Left ventricle myocardium inferior (tissue), 1 donor: ENCODE measurements at regions not wholly inside any gene's neighbourhood (a gene's known extent, or its start where the extent isn't known, plus 50 kb on each side); places are given as distances from the start of the nearest gene placed in this dataset.
A peak's percentile ranks its signal among the peaks of the same experiment; 100 is the strongest.

Experiments used
- DNase-seq: peaks from one replicate; pipeline ENCODE4 v3.0.0-alpha.2; 2020
- H3K27ac ChIP-seq: fragments of 200-600 bp; replicated peaks from 2 replicates; pipeline ENCODE4 v1.8.0; 2021
- H3K27me3 ChIP-seq: fragments of 200-600 bp; 2 replicates; pipeline ENCODE4 v1.8.0; 2021; ENCODE audit warnings: low read depth
- H3K36me3 ChIP-seq: fragments of 200-600 bp; 2 replicates; pipeline ENCODE4 v1.8.0; 2021
- H3K4me1 ChIP-seq: fragments of 200-600 bp; 2 replicates; pipeline ENCODE4 v1.8.0; 2021
- H3K4me3 ChIP-seq: fragments of 200-600 bp; 2 replicates; pipeline ENCODE4 v1.8.0; 2021; ENCODE audit warnings: mild to moderate bottlenecking, moderate library complexity
- H3K9me3 ChIP-seq: fragments of 200-600 bp; replicated peaks from 2 replicates; pipeline ENCODE4 v1.8.0; 2021
- intact Hi-C: fragments of 100-400 bp; cut with micrococcal nuclease; formaldehyde crosslinking; loops from one replicate; pipeline ENCODE4 v1.11.0; 2022
- TF ChIP-seq, protein P1 (sequence below): fragments of 200-600 bp; IDR thresholded peaks from 2 replicates; pipeline ENCODE4 v1.8.0; 2021; ENCODE audit warnings: antibody characterized with exemption, mild to moderate bottlenecking, borderline replicate concordance
- donor health status: DM: no; HTN: yes; CAD: no; lungs with severe emphysema.

DNA sequence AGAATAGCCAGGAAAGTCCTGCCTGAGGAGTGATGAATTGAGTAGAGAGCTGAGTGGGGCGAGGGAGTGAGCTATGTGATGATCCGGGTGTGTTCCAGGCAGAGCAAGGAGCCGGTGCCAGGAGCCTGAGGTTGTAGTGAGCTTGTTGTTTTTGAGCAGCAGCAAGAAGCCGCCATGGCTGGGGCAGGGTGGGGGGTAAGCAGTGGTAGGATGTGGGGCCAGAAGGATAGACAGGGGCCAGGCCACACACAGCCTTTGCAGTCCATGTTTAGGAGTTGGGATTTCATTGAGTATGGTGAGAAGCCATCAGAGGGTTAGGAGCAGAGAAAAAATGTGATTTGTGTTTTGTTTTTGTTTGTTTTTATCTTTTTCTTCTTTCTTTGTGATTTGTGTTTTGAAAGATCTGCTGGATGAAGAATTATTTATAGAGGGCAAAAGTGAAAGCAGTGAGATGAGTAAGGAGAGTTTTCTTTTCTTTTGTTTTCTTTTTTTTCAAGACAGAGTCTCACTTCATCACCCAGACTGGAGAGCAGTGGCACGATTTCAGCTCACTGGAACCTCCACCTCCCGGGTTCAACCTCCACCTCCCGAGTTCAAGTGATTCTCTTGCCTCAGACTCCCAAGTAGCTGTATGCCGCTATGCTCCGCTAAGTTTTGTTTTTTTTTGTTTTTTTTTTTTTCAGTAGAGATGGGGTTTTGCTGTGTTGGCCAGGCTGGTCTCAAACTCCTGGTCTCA, 92.3 kb upstream of the BCAT1 start:
- intact Hi-C loops: no loop called here
- Histone ChIP-seq H3K27ac (peak overlapping the region; percentile 50), H3K27me3 (no peaks in the 10 kb centered on the region), H3K9me3 (peaks cover 10% of the 10 kb centered on the region), H3K4me3 (no peak overlapping the region), H3K36me3 (no peaks in the 10 kb centered on the region), H3K4me1 (no peaks in the 10 kb centered on the region)
- DNase-seq: no peak
- TF ChIP-seq, protein P1, sequence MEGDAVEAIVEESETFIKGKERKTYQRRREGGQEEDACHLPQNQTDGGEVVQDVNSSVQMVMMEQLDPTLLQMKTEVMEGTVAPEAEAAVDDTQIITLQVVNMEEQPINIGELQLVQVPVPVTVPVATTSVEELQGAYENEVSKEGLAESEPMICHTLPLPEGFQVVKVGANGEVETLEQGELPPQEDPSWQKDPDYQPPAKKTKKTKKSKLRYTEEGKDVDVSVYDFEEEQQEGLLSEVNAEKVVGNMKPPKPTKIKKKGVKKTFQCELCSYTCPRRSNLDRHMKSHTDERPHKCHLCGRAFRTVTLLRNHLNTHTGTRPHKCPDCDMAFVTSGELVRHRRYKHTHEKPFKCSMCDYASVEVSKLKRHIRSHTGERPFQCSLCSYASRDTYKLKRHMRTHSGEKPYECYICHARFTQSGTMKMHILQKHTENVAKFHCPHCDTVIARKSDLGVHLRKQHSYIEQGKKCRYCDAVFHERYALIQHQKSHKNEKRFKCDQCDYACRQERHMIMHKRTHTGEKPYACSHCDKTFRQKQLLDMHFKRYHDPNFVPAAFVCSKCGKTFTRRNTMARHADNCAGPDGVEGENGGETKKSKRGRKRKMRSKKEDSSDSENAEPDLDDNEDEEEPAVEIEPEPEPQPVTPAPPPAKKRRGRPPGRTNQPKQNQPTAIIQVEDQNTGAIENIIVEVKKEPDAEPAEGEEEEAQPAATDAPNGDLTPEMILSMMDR: no peak

DNA sequence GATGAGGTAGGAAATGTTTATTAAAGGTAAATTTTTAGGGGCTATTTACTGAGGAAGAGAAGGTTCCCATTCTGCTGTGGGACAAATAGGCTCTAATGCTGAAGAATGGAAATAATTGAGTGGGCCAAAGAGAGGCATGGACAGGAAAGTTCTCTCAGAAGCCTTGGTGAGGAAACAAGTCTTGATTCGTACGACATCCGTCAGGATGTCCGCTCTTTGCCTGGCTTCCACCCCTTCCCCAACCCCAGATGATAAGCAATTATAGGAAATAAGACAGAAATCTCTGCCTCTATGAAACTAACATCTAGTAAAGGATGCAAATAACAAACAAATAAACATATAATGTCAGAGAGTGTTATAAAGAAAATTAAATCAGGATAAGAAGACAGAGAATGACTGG, 91.7 kb upstream of the BCAT1 start:
- TF ChIP-seq, protein P1: no peak
- Histone ChIP-seq H3K4me3 (no peak overlapping the region), H3K27ac (peak overlapping the region; percentile 50), H3K27me3 (no peaks in the 10 kb centered on the region), H3K9me3 (peaks cover 5% of the 10 kb centered on the region), H3K36me3 (no peaks in the 10 kb centered on the region), H3K4me1 (no peaks in the 10 kb centered on the region)
- intact Hi-C loops: no loop called here
- no peak for DNase-seq

DNA sequence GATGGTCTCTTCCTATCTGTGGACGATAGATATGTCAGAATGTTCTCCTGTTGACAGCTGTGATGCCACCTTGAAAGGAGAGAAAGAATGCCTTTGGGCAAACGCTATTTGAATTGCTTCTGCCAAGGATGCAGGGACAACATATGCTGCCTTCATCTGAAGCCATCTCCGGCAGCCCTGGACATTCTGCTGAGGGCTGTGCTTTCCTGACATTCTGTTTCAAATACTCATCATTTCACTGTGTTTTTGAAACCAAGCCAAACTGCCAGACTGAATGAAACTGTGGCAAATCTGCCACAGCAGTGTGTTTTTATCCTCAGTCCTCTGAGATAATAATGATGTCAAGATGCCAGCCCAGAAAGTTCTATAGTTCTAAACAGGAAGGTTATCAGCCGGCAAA, 85.8 kb upstream of the BCAT1 start:
- no peak for DNase-seq
- no peaks in the 10 kb centered on the region for H3K36me3 ChIP-seq
- no peaks in the 10 kb centered on the region for H3K4me1 ChIP-seq
- H3K4me3 ChIP-seq: no peak overlapping the region
- intact Hi-C loops: no loop called here
- no peaks in the 10 kb centered on the region for H3K9me3 ChIP-seq
- no peaks in the 10 kb centered on the region for H3K27me3 ChIP-seq
- TF ChIP-seq, protein P1: no peak
- H3K27ac ChIP-seq: no peak overlapping the region

DNA sequence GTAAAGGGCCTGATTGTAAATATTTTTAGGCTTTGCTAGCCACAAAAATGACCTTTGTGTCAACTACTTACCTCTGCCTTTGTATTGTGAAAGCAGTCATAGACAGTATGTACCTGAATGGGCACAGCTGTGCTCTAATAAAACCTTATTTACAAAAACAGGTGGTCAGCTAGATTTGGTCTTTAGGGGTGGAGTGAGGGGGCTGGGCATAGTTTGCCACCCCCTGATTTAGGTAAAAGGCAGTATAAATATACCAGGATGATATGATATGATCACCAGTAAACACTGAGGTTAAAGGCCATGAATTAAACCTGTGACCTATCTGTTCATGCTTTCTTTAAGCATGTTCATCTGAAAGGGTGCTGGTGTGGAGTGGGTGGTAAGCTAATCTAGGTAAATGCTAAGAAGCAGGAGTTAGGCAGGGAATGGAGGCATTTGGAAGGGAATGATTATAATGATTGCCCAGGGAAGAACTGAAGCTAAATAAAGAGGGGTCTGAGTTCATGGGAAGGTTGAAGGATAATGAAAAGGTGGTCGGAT, 77.1 kb upstream of the BCAT1 start:
- no peaks in the 10 kb centered on the region for H3K9me3 ChIP-seq
- no peak overlapping the region for H3K27ac ChIP-seq
- H3K27me3 ChIP-seq: no peaks in the 10 kb centered on the region
- no peaks in the 10 kb centered on the region for H3K4me1 ChIP-seq
- no peaks in the 10 kb centered on the region for H3K36me3 ChIP-seq
- no peak overlapping the region for H3K4me3 ChIP-seq
- DNase-seq: no peak
- intact Hi-C loops: no loop called here
- TF ChIP-seq, protein P1: no peak

DNA sequence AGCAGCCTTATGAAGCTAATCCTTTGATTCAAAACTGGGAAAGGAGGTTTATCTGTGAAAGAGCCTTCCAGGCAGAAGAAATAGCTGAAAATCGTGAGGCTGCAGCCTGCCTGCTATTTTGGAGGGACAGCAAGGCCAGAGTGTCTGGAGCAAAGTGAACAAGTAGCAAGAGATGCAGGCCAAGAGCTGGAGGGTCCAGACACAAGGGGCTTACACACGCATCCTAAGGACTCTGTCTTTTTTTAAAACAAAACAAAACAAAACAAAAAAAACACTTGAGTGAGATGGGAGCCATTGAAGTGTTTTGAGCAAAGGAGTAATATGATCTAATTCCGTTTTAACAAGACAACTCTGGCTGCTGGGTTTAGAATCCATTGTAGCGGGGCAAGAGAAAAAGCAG, 76.4 kb upstream of the BCAT1 start:
- Histone ChIP-seq H3K27ac (no peak overlapping the region), H3K27me3 (no peaks in the 10 kb centered on the region), H3K4me1 (no peaks in the 10 kb centered on the region), H3K4me3 (no peak overlapping the region), H3K36me3 (no peaks in the 10 kb centered on the region), H3K9me3 (peaks cover 4% of the 10 kb centered on the region)
- intact Hi-C loops: no loop called here
- TF ChIP-seq, protein P1: no peak
- DNase-seq: no peak
